Left lung (tissue), 4 donors: ENCODE measurements at regions not wholly inside any gene's neighbourhood (a gene's known extent, or its start where the extent isn't known, plus 50 kb on each side); places are given as distances from the start of the nearest gene placed in this dataset.
"Not testable (repeated sequence)": the region's sequence is repeated elsewhere in the genome, so short reads cannot be mapped to it uniquely, and the experiment has no call there.

Experiments used
- ATAC-seq: fragments of 200-7000 bp; cut with Tn5 transposase; one replicate; pipeline ENCODE4 v1.9.1; 2020; ENCODE audit warnings: moderate library complexity
- DNase-seq, 4 donors: peaks; one replicate each; pipeline ENCODE4 v3.0.0-alpha.2; 2013 to 2020
- H3K27ac ChIP-seq, 2 donors: fragments of 200-600 bp; sonication (generic) in 1 of 2; one replicate each; pipeline versions ENCODE4 v1.5.0 to v1.8.0; 2020 to 2021
- H3K27me3 ChIP-seq, 2 donors: fragments of 200-600 bp; sonication (generic) in 1 of 2; one replicate each; pipeline versions ENCODE4 v1.5.0 to v1.8.0; 2020 to 2021
- H3K36me3 ChIP-seq, 2 donors: fragments of 200-600 bp; sonication (generic) in 1 of 2; one replicate each; pipeline versions ENCODE4 v1.5.0 to v1.8.0; 2020 to 2021
- H3K4me1 ChIP-seq, 2 donors: fragments of 200-600 bp; one replicate each; pipeline ENCODE4 v1.8.0; 2021
- H3K4me3 ChIP-seq, 2 donors: fragments of 200-600 bp; sonication (generic) in 1 of 2; one replicate each; pipeline versions ENCODE4 v1.5.0 to v1.8.0; 2020 to 2021; ENCODE audit warnings: mild to moderate bottlenecking in 1 of 2
- H3K9me3 ChIP-seq, 2 donors: fragments of 200-600 bp; sonication (generic) in 1 of 2; one replicate each; pipeline versions ENCODE4 v1.5.0 to v1.8.0; 2020 to 2021
- CTCF ChIP-seq, 2 donors: fragments of 200-600 bp; sonication (generic) in 1 of 2; IDR thresholded peaks; one replicate each; pipeline versions ENCODE4 v1.5.0 to v1.8.0; 2021; ENCODE audit warnings: antibody characterized with exemption in 2 of 2
- intact Hi-C, 2 donors: fragments of 100-400 bp; cut with DNase I; formaldehyde crosslinking; loops; one replicate each; pipeline versions ENCODE4 v1.11.2 to v1.14.2; 2022
- donor health status: DM: no; HTN: yes; CAD: no.
- donor health status: DM: no; HTN: no; CAD: no.

GRCh38 chrX:23511793-23512192 lies 155.5 kb upstream of the PRDX4 start:
- no peak for TF ChIP-seq CTCF (IDR thresholded peaks at IDR 0.05)
- Histone ChIP-seq H3K9me3 (no peaks in the 10 kb centered on the region), H3K4me1 (no peaks in the 10 kb centered on the region), H3K27me3 (no peaks in the 10 kb centered on the region), H3K36me3 (no peaks in the 10 kb centered on the region), H3K27ac (no peak overlapping the region), H3K4me3 (no peak overlapping the region)
- DNase-seq (no peak), ATAC-seq (no peak)
- intact Hi-C loops: no loop called here

GRCh38 chrX:23513121-23513520 lies 154.2 kb upstream of the PRDX4 start:
- Histone ChIP-seq H3K4me3 (no peak overlapping the region), H3K27ac (no peak overlapping the region), H3K27me3 (no peaks in the 10 kb centered on the region), H3K36me3 (no peaks in the 10 kb centered on the region), H3K9me3 (no peaks in the 10 kb centered on the region), H3K4me1 (no peaks in the 10 kb centered on the region)
- intact Hi-C loops: no loop called here
- ATAC-seq: no peak
- no peak for DNase-seq
- no peak for TF ChIP-seq CTCF (IDR thresholded peaks at IDR 0.05)

- DNase-seq (no peak), ATAC-seq (no peak)
- Histone ChIP-seq H3K4me1 (no peaks in the 10 kb centered on the region), H3K9me3 (no peaks in the 10 kb centered on the region), H3K27ac (no peak overlapping the region), H3K36me3 (no peaks in the 10 kb centered on the region), H3K4me3 (no peak overlapping the region), H3K27me3 (no peaks in the 10 kb centered on the region)
- TF ChIP-seq CTCF (IDR thresholded peaks at IDR 0.05): no peak
- intact Hi-C loops: no loop called here
Observed at GRCh38 chrX:23514082-23514481, 153.2 kb upstream of the PRDX4 start.

- ATAC-seq (peak; percentile 30), DNase-seq (no peak)
- Histone ChIP-seq H3K4me3 (no peak overlapping the region), H3K4me1 (no peaks in the 10 kb centered on the region), H3K27me3 (no peaks in the 10 kb centered on the region), H3K36me3 (no peaks in the 10 kb centered on the region), H3K27ac (no peak overlapping the region), H3K9me3 (no peaks in the 10 kb centered on the region)
- intact Hi-C loops: no loop called here
- no peak for TF ChIP-seq CTCF (IDR thresholded peaks at IDR 0.05)
Observed at GRCh38 chrX:23515028-23515427, 152.3 kb upstream of the PRDX4 start.

- H3K9me3 ChIP-seq, H3K36me3 ChIP-seq, H3K27ac ChIP-seq, H3K27me3 ChIP-seq, H3K4me1 ChIP-seq, H3K4me3 ChIP-seq, intact Hi-C loops, ATAC-seq: not testable (repeated sequence)
- DNase-seq: peak in 1 of 4 donors; percentile 37
Observed at GRCh38 chrX:23523026-23523657, 144.2 kb upstream of the PRDX4 start.

- intact Hi-C loops: no loop called here
- no peaks in the 10 kb centered on the region for H3K36me3 ChIP-seq
- H3K4me3 ChIP-seq: no peak overlapping the region
- no peak for ATAC-seq
- no peak for TF ChIP-seq CTCF (IDR thresholded peaks at IDR 0.05)
- no peak for DNase-seq
- H3K9me3 ChIP-seq: no peaks in the 10 kb centered on the region
- no peaks in the 10 kb centered on the region for H3K4me1 ChIP-seq
- H3K27me3 ChIP-seq: no peaks in the 10 kb centered on the region
- H3K27ac ChIP-seq: no peak overlapping the region
Observed at GRCh38 chrX:23524467-23524866, 142.8 kb upstream of the PRDX4 start.
